ENCODE measurements at regions not wholly inside any gene's neighbourhood (a gene's known extent, or its start where the extent isn't known, plus 50 kb on each side); places are given as distances from the start of the nearest gene placed in this dataset.

DNA sequence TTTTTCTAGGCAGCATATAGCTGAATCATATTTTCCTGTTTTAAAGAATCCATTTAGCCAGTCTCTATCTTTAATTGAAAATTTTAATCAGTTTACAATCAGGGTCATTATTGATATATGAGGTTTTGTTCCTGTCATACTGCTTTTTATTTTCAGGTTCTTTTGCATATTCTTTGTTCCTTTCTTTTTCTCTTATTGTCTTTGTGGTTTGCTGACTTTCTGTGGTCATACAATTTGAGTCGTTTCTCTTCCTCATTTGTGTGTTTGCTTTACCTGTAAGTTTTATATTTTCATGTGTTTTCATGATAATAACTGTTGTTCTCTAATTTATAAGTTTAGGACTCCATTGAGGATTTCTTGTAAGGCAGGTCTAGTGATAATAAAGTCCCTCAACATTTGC is 812.6 kb downstream of the DACH1 start:
- Histone ChIP-seq H3K36me3 (replicated peaks; ENCODE audit: control insufficient read depth, insufficient read depth, low read length) (no peaks in the 10 kb centered on the region), H3K4me3 (ENCODE audit: insufficient read depth, low read depth, low read length) (no peak overlapping the region), H3K27me3 (ENCODE audit: control insufficient read depth, insufficient read depth, low read length) (no peaks in the 10 kb centered on the region)
- DNase-seq: no peak

- no peak for DNase-seq
- no peak overlapping the region for H3K4me3 ChIP-seq (ENCODE audit: insufficient read depth, low read depth, low read length)
- no peaks in the 10 kb centered on the region for H3K27me3 ChIP-seq (ENCODE audit: control insufficient read depth, insufficient read depth, low read length)
- H3K36me3 ChIP-seq (replicated peaks; ENCODE audit: control insufficient read depth, insufficient read depth, low read length): no peaks in the 10 kb centered on the region
Measured at GRCh38 chr13:71051573-71051972, 815.4 kb downstream of the DACH1 start.

DNA sequence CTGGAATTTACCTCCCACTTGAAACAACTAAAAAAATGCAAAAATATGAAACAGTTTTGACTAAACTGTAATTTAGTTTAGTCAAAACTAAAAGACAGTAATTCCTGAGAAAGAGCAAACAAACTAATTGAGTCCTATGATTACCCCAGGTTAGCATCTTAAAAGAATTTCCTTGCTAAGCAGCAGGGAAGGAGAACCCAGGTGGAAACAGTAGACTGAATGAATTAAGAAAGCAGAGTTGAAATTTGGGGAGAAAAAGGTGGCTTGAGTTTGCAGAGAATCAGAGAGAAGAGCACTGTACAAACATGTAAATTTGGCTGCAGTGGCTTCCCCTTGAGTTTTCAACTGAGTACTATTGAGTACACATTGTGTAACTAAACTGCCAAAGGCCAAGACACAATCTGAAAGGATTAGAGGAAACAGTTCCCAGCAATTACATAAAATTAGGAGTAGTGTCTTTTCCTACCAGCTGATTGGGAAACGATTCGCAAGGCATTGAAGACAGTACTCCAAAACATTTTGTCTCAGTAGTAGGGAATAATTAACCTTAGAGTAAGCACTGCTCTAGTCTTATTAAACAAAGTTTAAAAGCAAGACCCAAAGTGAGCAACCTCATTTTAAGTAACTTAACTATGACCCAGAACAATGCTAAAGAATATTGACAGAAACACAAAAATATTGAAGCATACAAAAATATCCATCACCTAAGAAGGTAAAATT is 820.5 kb downstream of the DACH1 start:
- Histone ChIP-seq H3K27me3 (ENCODE audit: control insufficient read depth, insufficient read depth, low read length) (peaks cover 3% of the 10 kb centered on the region; the same call in 1 of the 2 replicates), H3K4me3 (ENCODE audit: insufficient read depth, low read depth, low read length) (no peak overlapping the region), H3K36me3 (replicated peaks; ENCODE audit: control insufficient read depth, insufficient read depth, low read length) (no peaks in the 10 kb centered on the region)
- peak; percentile 4 for DNase-seq

DNA sequence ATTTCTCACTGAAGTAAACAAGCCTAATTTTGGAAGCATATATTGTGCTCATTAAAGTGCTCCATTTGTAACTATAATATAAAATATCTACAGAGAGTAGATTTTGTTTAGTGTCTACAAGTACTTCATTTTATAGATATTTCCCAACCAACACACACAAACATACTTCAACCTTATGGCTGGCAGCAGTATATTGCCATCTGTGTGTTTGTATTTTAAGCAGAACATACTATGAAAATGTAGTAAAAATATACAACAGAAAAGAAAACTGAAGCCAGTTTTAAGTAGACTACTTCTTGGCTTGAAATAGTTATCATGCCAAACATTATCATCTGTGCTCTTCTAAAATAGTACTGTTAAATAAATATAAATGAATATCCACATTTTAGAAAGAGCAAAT is 821.9 kb downstream of the DACH1 start:
- no peaks in the 10 kb centered on the region for H3K36me3 ChIP-seq (replicated peaks; ENCODE audit: control insufficient read depth, insufficient read depth, low read length)

GRCh38 chr13:71039440-71039839 is 827.6 kb downstream of the DACH1 start:
- H3K4me3 ChIP-seq (ENCODE audit: insufficient read depth, low read depth, low read length): no peak overlapping the region
- H3K36me3 ChIP-seq (replicated peaks; ENCODE audit: control insufficient read depth, insufficient read depth, low read length): no peaks in the 10 kb centered on the region
- DNase-seq: no peak
- H3K27me3 ChIP-seq (ENCODE audit: control insufficient read depth, insufficient read depth, low read length): peaks cover 18% of the 10 kb centered on the region; the same call in 1 of the 2 replicates

More for the DNA sequence above, 821.9 kb downstream of the DACH1 start:
- Histone ChIP-seq H3K27me3 (ENCODE audit: control insufficient read depth, insufficient read depth, low read length) (peaks cover 3% of the 10 kb centered on the region; the same call in 1 of the 2 replicates), H3K4me3 (ENCODE audit: insufficient read depth, low read depth, low read length) (no peak overlapping the region)
- no peak for DNase-seq

DNA sequence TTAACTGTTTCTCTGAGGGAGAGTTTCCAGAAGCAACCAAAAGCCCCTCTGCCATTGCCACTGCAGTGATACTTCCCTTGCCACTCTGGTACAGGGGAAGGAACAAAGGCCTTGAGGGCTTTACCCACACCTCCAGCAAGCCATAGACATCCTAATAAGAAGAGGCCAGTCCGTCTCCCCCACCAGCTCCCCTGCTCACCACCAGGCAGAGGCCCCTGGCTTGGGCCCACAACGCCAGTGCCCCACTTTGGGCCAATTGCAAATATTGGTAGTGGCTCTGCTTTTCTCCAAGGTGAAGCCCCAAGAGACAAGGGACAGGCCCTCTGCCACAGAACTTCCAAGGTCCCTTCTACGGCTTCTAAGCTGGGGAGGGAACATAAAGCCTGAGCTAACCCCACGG is 833.0 kb downstream of the DACH1 start:
- Histone ChIP-seq H3K36me3 (replicated peaks; ENCODE audit: control insufficient read depth, insufficient read depth, low read length) (no peaks in the 10 kb centered on the region), H3K4me3 (ENCODE audit: insufficient read depth, low read depth, low read length) (no peak overlapping the region), H3K27me3 (ENCODE audit: control insufficient read depth, insufficient read depth, low read length) (peaks cover 60% of the 10 kb centered on the region)
- DNase-seq: no peak

DNA sequence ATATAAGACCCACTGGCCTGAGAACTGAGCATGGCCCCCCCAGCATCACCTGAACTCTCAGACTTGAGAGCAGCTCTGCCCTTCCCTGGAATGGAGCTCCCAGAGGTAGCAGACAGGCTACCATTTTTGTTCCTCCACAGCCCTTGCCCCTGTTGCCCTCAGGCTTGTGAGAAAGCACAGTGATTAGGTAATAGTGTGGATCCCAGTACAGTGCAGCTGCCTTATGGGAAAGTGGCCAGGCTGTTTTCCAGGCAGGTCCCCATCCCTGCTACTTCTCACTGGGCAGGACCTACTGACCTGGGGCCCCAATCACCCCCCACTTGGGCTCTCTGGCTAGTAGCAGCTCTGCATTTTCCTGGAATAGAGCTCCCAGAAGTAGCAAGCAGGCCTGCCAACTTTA is 834.0 kb downstream of the DACH1 start:
- no peak overlapping the region for H3K4me3 ChIP-seq (ENCODE audit: insufficient read depth, low read depth, low read length)
- no peaks in the 10 kb centered on the region for H3K36me3 ChIP-seq (replicated peaks; ENCODE audit: control insufficient read depth, insufficient read depth, low read length)
- H3K27me3 ChIP-seq (ENCODE audit: control insufficient read depth, insufficient read depth, low read length): peaks cover 67% of the 10 kb centered on the region
- no peak for DNase-seq

- peaks cover 79% of the 10 kb centered on the region for H3K27me3 ChIP-seq (ENCODE audit: control insufficient read depth, insufficient read depth, low read length)
Measured at GRCh38 chr13:71030784-71031183, 836.2 kb downstream of the DACH1 start.

GRCh38 chr13:71028884-71029283 is 838.1 kb downstream of the DACH1 start:
- peaks cover 80% of the 10 kb centered on the region for H3K27me3 ChIP-seq (ENCODE audit: control insufficient read depth, insufficient read depth, low read length)
- no peaks in the 10 kb centered on the region for H3K36me3 ChIP-seq (replicated peaks; ENCODE audit: control insufficient read depth, insufficient read depth, low read length)
- H3K4me3 ChIP-seq (ENCODE audit: insufficient read depth, low read depth, low read length): no peak overlapping the region
- no peak for DNase-seq

More at GRCh38 chr13:71030784-71031183, 836.2 kb downstream of the DACH1 start:
- Histone ChIP-seq H3K36me3 (replicated peaks; ENCODE audit: control insufficient read depth, insufficient read depth, low read length) (no peaks in the 10 kb centered on the region), H3K4me3 (ENCODE audit: insufficient read depth, low read depth, low read length) (no peak overlapping the region)
- no peak for DNase-seq

DNA sequence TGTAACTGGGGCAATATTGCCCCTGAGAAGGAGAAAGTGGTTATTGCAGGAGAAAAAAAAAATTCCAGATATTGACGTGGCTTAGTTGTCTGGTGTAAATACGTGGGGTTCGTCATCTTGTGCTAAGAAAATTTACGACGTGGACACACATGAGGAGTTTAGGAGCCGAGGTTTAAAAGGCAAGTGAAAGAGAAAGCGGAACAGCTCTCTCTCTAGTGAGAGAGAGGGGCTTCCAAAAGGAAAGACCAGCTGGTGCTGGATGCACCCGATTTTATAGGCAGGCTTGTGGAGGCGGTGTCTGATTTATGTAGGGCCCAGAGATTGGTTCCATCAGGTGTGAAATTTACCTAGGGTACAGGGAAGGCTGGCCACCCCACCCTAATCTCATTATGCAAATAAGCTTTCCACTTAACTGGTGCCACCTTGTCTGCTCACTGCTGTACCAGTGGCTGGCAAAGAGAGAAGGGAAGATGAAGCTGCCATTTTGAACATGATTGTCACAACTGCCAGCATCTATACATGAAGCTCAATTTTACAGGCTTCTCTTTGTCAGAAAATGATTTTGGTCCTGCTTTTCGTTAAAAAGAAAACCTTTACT is 845.1 kb downstream of the DACH1 start:
- no peak overlapping the region for H3K4me3 ChIP-seq (ENCODE audit: insufficient read depth, low read depth, low read length)
- DNase-seq: no peak
- H3K36me3 ChIP-seq (replicated peaks; ENCODE audit: control insufficient read depth, insufficient read depth, low read length): no peaks in the 10 kb centered on the region

DNA sequence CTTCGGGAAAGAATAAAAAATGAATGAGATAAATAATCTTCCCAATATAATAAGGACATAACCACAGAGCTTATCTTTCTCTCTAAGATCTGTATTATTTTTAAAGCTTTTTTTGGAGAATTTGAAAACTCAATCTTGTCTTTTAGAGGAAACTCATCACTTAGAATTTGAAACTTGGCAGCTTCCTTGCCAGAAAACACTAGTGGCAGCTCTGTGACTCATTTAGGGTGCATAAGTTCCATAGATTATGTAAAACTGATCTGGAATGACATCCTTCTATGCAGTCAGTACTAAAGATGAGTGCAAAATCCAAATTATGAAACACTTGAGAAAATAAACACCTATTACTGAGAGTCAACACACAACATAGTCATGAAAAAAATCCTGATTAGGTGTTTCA is 848.0 kb downstream of the DACH1 start:
- no peak overlapping the region for H3K4me3 ChIP-seq (ENCODE audit: insufficient read depth, low read depth, low read length)
- H3K27me3 ChIP-seq (ENCODE audit: control insufficient read depth, insufficient read depth, low read length): peaks cover 12% of the 10 kb centered on the region; the same call in 1 of the 2 replicates
- no peaks in the 10 kb centered on the region for H3K36me3 ChIP-seq (replicated peaks; ENCODE audit: control insufficient read depth, insufficient read depth, low read length)
- DNase-seq: no peak

More for the DNA sequence above, 845.1 kb downstream of the DACH1 start:
- H3K27me3 ChIP-seq (ENCODE audit: control insufficient read depth, insufficient read depth, low read length): peaks cover 32% of the 10 kb centered on the region; the same call in 1 of the 2 replicates

DNA sequence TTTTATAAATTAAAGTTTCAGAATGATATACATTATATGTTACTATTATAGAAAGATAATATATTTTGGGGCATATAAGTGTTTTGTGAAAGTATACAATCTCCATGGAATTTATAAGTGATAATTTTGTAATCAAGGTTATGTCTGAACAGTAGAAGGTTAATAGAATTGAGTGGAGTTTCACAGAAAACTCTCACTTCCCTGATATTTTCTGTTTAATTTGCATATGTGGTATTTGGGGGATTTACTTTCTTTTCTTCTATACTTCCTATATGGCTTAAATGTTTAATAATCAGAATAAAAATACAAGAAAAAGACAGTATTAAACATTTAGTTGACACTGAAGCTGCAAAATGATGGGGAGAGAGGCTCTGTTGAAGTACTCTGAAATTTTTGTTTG is 848.5 kb downstream of the DACH1 start:
- H3K36me3 ChIP-seq (replicated peaks; ENCODE audit: control insufficient read depth, insufficient read depth, low read length): no peaks in the 10 kb centered on the region
- no peak overlapping the region for H3K4me3 ChIP-seq (ENCODE audit: insufficient read depth, low read depth, low read length)
- no peak for DNase-seq
- peaks cover 9% of the 10 kb centered on the region; the same call in 1 of the 2 replicates for H3K27me3 ChIP-seq (ENCODE audit: control insufficient read depth, insufficient read depth, low read length)

GRCh38 chr13:71017607-71018006 is 849.4 kb downstream of the DACH1 start:
- no peak overlapping the region for H3K4me3 ChIP-seq (ENCODE audit: insufficient read depth, low read depth, low read length)
- no peak for DNase-seq

DNA sequence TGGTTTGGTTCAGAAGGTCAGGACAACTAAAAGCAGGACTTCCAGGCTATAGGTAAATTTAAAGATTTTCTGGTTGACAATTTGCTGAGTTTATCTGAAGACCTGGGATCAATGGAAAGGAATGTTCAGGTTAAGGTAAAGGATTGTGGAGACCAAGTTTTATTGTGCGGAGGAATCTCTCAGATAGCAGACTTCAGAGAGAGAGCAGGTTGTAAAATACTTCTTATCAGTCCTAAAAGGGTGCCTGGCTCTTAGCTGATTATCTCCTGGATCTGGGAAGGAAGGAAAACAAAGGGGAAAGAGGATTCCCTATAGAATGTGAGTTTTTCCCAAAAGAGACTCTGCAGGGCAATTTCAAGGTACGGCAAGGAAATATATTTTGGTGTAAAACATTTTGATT is 851.5 kb downstream of the DACH1 start:
- no peak for DNase-seq
- no peak overlapping the region for H3K4me3 ChIP-seq (ENCODE audit: insufficient read depth, low read depth, low read length)
- no peaks in the 10 kb centered on the region for H3K36me3 ChIP-seq (replicated peaks; ENCODE audit: control insufficient read depth, insufficient read depth, low read length)
- H3K27me3 ChIP-seq (ENCODE audit: control insufficient read depth, insufficient read depth, low read length): no peaks in the 10 kb centered on the region; the same call in 1 of the 2 replicates

More at GRCh38 chr13:71017607-71018006, 849.4 kb downstream of the DACH1 start:
- H3K27me3 ChIP-seq (ENCODE audit: control insufficient read depth, insufficient read depth, low read length): peaks cover 2% of the 10 kb centered on the region; the same call in 1 of the 2 replicates
- H3K36me3 ChIP-seq (replicated peaks; ENCODE audit: control insufficient read depth, insufficient read depth, low read length): no peaks in the 10 kb centered on the region

- Histone ChIP-seq H3K4me3 (ENCODE audit: insufficient read depth, low read depth, low read length) (no peak overlapping the region), H3K27me3 (ENCODE audit: control insufficient read depth, insufficient read depth, low read length) (no peaks in the 10 kb centered on the region; the same call in 1 of the 2 replicates), H3K36me3 (replicated peaks; ENCODE audit: control insufficient read depth, insufficient read depth, low read length) (no peaks in the 10 kb centered on the region)
- no peak for DNase-seq
Measured at GRCh38 chr13:71015021-71015420, 852.0 kb downstream of the DACH1 start.

All from H7 (cell line).